ENCODE measurements at regions not wholly inside any gene's neighbourhood (a gene's known extent, or its start where the extent isn't known, plus 50 kb on each side); places are given as distances from the start of the nearest gene placed in this dataset.
"Not testable (repeated sequence)": the region's sequence is repeated elsewhere in the genome, so short reads cannot be mapped to it uniquely, and the experiment has no call there.

- H3K4me3 ChIP-seq (ENCODE audit: low read length in 2 of 2): no peak overlapping the region
- H3K27ac ChIP-seq (replicated peaks; ENCODE audit: low read length): no peak overlapping the region
These were observed 249.5 kb upstream of the SPHKAP start for GRCh38 chr2:228430986-228431385.

DNA sequence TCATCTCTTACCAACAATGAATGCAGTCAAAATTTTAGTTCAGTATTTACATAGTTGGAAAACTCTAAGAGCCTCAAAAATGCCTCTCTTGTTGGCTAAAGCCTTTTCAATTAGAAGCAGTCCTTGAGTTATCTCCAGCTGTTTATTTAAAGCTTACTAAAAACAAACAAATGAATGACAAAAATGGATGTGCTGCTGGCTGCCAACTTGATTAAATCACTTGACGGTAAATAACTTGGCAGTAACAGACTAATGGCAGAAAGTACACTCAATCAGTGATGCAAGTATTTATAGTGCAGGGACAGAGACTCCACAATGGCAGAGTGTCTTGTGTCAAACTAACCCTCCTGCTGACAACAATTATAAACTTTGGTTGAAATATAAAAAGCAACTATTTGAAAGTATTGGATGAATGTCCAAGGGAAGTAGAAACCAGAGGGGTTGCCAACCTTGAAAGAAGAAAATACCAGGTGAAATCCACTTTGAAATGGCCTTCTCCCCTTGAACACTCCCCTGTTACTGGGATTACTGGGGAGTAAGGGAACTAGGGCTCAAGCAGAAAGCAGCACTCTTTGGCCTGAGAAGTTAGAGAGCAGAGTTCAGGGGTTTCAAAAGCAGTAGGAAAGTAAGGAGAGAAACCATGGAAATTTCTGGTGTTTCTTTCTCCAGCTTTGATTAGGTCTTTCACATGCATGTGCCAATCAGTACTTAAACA lies 245.2 kb upstream of the SPHKAP start:
- H2AK5ac ChIP-seq (ENCODE audit: low read depth, low read length): no peak overlapping the region
- no peak overlapping the region for H3K27ac ChIP-seq (replicated peaks; ENCODE audit: low read length)
- no peak overlapping the region for H3K14ac ChIP-seq (ENCODE audit: low read length)
- H3K18ac ChIP-seq (ENCODE audit: low read length): no peak overlapping the region
- no peak overlapping the region for H3K4ac ChIP-seq (ENCODE audit: low read length)
- no peak overlapping the region for H2BK15ac ChIP-seq (ENCODE audit: low read length)
- H3K4me2 ChIP-seq (ENCODE audit: insufficient read depth, low read length, poor library complexity, severe bottlenecking): no peak overlapping the region
- H2BK120ac ChIP-seq (ENCODE audit: low read depth, low read length): no peak overlapping the region
- H3K79me1 ChIP-seq (ENCODE audit: low read depth, low read length): no peaks in the 10 kb centered on the region
- no peak overlapping the region for H4K91ac ChIP-seq (ENCODE audit: low read depth, low read length, poor library complexity)
- no peaks in the 10 kb centered on the region for H3K36me3 ChIP-seq (replicated peaks in 1 of 2; ENCODE audit: control insufficient read depth in 2 of 2, insufficient read depth in 2 of 2, low read length in 2 of 2)
- no peaks in the 10 kb centered on the region for H3K27me3 ChIP-seq (ENCODE audit: control insufficient read depth in 3 of 3, insufficient read depth in 3 of 3, low read depth in 1 of 3, low read length in 3 of 3)
- H2BK12ac ChIP-seq (ENCODE audit: low read length): no peak overlapping the region
- no peak for DNase-seq (ENCODE audit: low spot score)
- no CpG with 5 or more reads among the region's 1 CpG for WGBS, 2 donors (ENCODE audit: extremely low coverage in 2 of 2, insufficient read length in 2 of 2, insufficient replicate concordance in 1 of 2)
- no peak overlapping the region for H2AFZ ChIP-seq (ENCODE audit: low read length)
- H3K9ac ChIP-seq (ENCODE audit: low read depth, low read length, poor library complexity): no peak overlapping the region
- no peaks in the 10 kb centered on the region for H3K4me1 ChIP-seq (ENCODE audit: control insufficient read depth in 2 of 2, insufficient read depth in 1 of 2, low read depth in 1 of 2, low read length in 2 of 2)
- peaks cover 0 to 3% of the 10 kb centered on the region in 2 donors for H3K9me3 ChIP-seq (replicated peaks in 1 of 2; ENCODE audit: control insufficient read depth in 2 of 2, insufficient read depth in 1 of 2, low read depth in 1 of 2, low read length in 2 of 2)
- H2BK5ac ChIP-seq (ENCODE audit: low read length): no peak overlapping the region
- no peak overlapping the region for H3K4me3 ChIP-seq (ENCODE audit: low read length in 2 of 2)
- H3K23ac ChIP-seq (ENCODE audit: low read depth, low read length, poor library complexity): no peak overlapping the region
- H4K8ac ChIP-seq (ENCODE audit: low read depth, low read length): no peak overlapping the region

More at GRCh38 chr2:228430986-228431385, 249.5 kb upstream of the SPHKAP start:
- Histone ChIP-seq H2BK120ac (ENCODE audit: low read depth, low read length) (no peak overlapping the region), H3K27me3 (ENCODE audit: control insufficient read depth in 3 of 3, insufficient read depth in 3 of 3, low read depth in 1 of 3, low read length in 3 of 3) (no peaks in the 10 kb centered on the region), H3K14ac (ENCODE audit: low read length) (no peak overlapping the region), H3K23ac (ENCODE audit: low read depth, low read length, poor library complexity) (no peak overlapping the region), H3K4me1 (ENCODE audit: control insufficient read depth in 2 of 2, insufficient read depth in 1 of 2, low read depth in 1 of 2, low read length in 2 of 2) (no peaks in the 10 kb centered on the region), H2AK5ac (ENCODE audit: low read depth, low read length) (no peak overlapping the region), H2BK15ac (ENCODE audit: low read length) (no peak overlapping the region), H4K91ac (ENCODE audit: low read depth, low read length, poor library complexity) (no peak overlapping the region), H3K4me2 (ENCODE audit: insufficient read depth, low read length, poor library complexity, severe bottlenecking) (no peak overlapping the region), H3K36me3 (replicated peaks in 1 of 2; ENCODE audit: control insufficient read depth in 2 of 2, insufficient read depth in 2 of 2, low read length in 2 of 2) (no peaks in the 10 kb centered on the region), H2AFZ (ENCODE audit: low read length) (no peak overlapping the region), H3K9ac (ENCODE audit: low read depth, low read length, poor library complexity) (no peak overlapping the region), H3K4ac (ENCODE audit: low read length) (no peak overlapping the region), H3K9me3 (replicated peaks in 1 of 2; ENCODE audit: control insufficient read depth in 2 of 2, insufficient read depth in 1 of 2, low read depth in 1 of 2, low read length in 2 of 2) (peaks cover 0 to 3% of the 10 kb centered on the region in 2 donors), H4K8ac (ENCODE audit: low read depth, low read length) (no peak overlapping the region), H3K79me1 (ENCODE audit: low read depth, low read length) (no peaks in the 10 kb centered on the region), H2BK5ac (ENCODE audit: low read length) (no peak overlapping the region), H3K18ac (ENCODE audit: low read length) (no peak overlapping the region), H2BK12ac (ENCODE audit: low read length) (no peak overlapping the region)
- no peak for DNase-seq (ENCODE audit: low spot score)
- WGBS, 2 donors (ENCODE audit: extremely low coverage in 2 of 2, insufficient read length in 2 of 2, insufficient replicate concordance in 1 of 2): no CpG with 5 or more reads among the region's 1 CpG

DNA sequence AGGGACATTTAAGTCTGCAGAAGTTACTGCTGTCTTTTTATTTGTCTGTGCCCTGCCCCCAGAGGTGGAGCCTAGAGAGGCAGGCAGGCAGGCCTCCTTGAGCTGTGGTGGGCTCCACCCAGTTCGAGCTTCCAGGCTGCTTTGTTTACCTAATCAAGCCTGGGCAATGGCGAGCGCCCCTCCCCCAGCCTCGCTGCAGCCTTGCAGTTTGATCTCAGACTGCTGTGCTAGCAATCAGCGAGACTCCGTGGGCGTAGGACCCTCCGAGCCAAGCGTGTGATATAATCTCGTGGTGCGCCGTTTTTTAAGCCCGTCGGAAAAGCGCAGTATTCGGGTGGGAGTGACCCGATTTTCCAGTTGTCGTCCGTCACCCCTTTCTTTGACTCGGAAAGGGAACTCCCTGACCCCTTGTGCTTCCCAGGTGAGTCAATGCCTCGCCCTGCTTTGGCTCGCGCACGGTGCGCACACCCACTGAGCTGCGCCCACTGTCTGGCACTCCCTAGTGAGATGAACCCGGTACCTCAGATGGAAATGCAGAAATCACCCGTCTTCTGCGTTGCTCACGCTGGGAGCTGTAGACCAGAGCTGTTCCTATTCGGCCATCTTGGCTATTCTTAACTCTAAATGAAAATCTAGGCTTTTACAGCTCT lies 244.0 kb upstream of the SPHKAP start:
- DNase-seq (ENCODE audit: low spot score); H3K27ac ChIP-seq (replicated peaks; ENCODE audit: low read length); H3K4ac ChIP-seq (ENCODE audit: low read length); H3K9me3 ChIP-seq (replicated peaks in 1 of 2; ENCODE audit: control insufficient read depth in 2 of 2, insufficient read depth in 1 of 2, low read depth in 1 of 2, low read length in 2 of 2); H3K23ac ChIP-seq (ENCODE audit: low read depth, low read length, poor library complexity); H2AFZ ChIP-seq (ENCODE audit: low read length); H3K4me2 ChIP-seq (ENCODE audit: insufficient read depth, low read length, poor library complexity, severe bottlenecking); H3K27me3 ChIP-seq (ENCODE audit: control insufficient read depth in 3 of 3, insufficient read depth in 3 of 3, low read depth in 1 of 3, low read length in 3 of 3); H2BK5ac ChIP-seq (ENCODE audit: low read length); H3K14ac ChIP-seq (ENCODE audit: low read length); H4K91ac ChIP-seq (ENCODE audit: low read depth, low read length, poor library complexity); H2BK120ac ChIP-seq (ENCODE audit: low read depth, low read length); H3K4me3 ChIP-seq (ENCODE audit: low read length in 2 of 2); H3K36me3 ChIP-seq (replicated peaks in 1 of 2; ENCODE audit: control insufficient read depth in 2 of 2, insufficient read depth in 2 of 2, low read length in 2 of 2); H3K18ac ChIP-seq (ENCODE audit: low read length); H4K8ac ChIP-seq (ENCODE audit: low read depth, low read length); H3K9ac ChIP-seq (ENCODE audit: low read depth, low read length, poor library complexity); H3K79me1 ChIP-seq (ENCODE audit: low read depth, low read length); H2BK15ac ChIP-seq (ENCODE audit: low read length); H2BK12ac ChIP-seq (ENCODE audit: low read length); H2AK5ac ChIP-seq (ENCODE audit: low read depth, low read length); H3K4me1 ChIP-seq (ENCODE audit: control insufficient read depth in 2 of 2, insufficient read depth in 1 of 2, low read depth in 1 of 2, low read length in 2 of 2): not testable (repeated sequence)
- WGBS, 2 donors (ENCODE audit: extremely low coverage in 2 of 2, insufficient read length in 2 of 2, insufficient replicate concordance in 1 of 2): no CpG with 5 or more reads among the region's 31 CpGs

- WGBS, 2 donors (ENCODE audit: extremely low coverage in 2 of 2, insufficient read length in 2 of 2, insufficient replicate concordance in 1 of 2): no CpG with 5 or more reads among the region's 1 CpG
These were observed 236.5 kb upstream of the SPHKAP start for GRCh38 chr2:228417956-228418355.

More at GRCh38 chr2:228417956-228418355, 236.5 kb upstream of the SPHKAP start:
- Histone ChIP-seq H3K14ac (ENCODE audit: low read length) (no peak overlapping the region), H2AFZ (ENCODE audit: low read length) (no peak overlapping the region), H2BK120ac (ENCODE audit: low read depth, low read length) (no peak overlapping the region), H3K36me3 (replicated peaks in 1 of 2; ENCODE audit: control insufficient read depth in 2 of 2, insufficient read depth in 2 of 2, low read length in 2 of 2) (no peaks in the 10 kb centered on the region), H4K8ac (ENCODE audit: low read depth, low read length) (no peak overlapping the region), H3K4me3 (ENCODE audit: low read length in 2 of 2) (no peak overlapping the region), H2BK12ac (ENCODE audit: low read length) (no peak overlapping the region), H4K91ac (ENCODE audit: low read depth, low read length, poor library complexity) (no peak overlapping the region), H3K4me2 (ENCODE audit: insufficient read depth, low read length, poor library complexity, severe bottlenecking) (no peak overlapping the region), H2BK15ac (ENCODE audit: low read length) (no peak overlapping the region), H2AK5ac (ENCODE audit: low read depth, low read length) (no peak overlapping the region), H3K9me3 (replicated peaks in 1 of 2; ENCODE audit: control insufficient read depth in 2 of 2, insufficient read depth in 1 of 2, low read depth in 1 of 2, low read length in 2 of 2) (no peaks in the 10 kb centered on the region), H3K23ac (ENCODE audit: low read depth, low read length, poor library complexity) (no peak overlapping the region), H3K18ac (ENCODE audit: low read length) (no peak overlapping the region), H3K79me1 (ENCODE audit: low read depth, low read length) (no peaks in the 10 kb centered on the region), H3K27ac (replicated peaks; ENCODE audit: low read length) (no peak overlapping the region), H3K4ac (ENCODE audit: low read length) (no peak overlapping the region), H3K9ac (ENCODE audit: low read depth, low read length, poor library complexity) (no peak overlapping the region), H3K4me1 (ENCODE audit: control insufficient read depth in 2 of 2, insufficient read depth in 1 of 2, low read depth in 1 of 2, low read length in 2 of 2) (no peaks in the 10 kb centered on the region), H2BK5ac (ENCODE audit: low read length) (no peak overlapping the region), H3K27me3 (ENCODE audit: control insufficient read depth in 3 of 3, insufficient read depth in 3 of 3, low read depth in 1 of 3, low read length in 3 of 3) (no peaks in the 10 kb centered on the region)
- DNase-seq (ENCODE audit: low spot score): no peak

All from neuronal stem cell (in vitro differentiated cells).